ENCODE measurements at regions not wholly inside any gene's neighbourhood (a gene's known extent, or its start where the extent isn't known, plus 50 kb on each side); places are given as distances from the start of the nearest gene placed in this dataset.

GRCh38 chr2:142682528-142682927 lies 194.9 kb upstream of the KYNU start:
- no peaks in the 10 kb centered on the region for H3K4me1 Mint-ChIP-seq (ENCODE audit: low read depth)
- H3K27me3 Mint-ChIP-seq: no peaks in the 10 kb centered on the region
- no peak overlapping the region for H3K27ac Mint-ChIP-seq
- H3K9me3 Mint-ChIP-seq: no peaks in the 10 kb centered on the region
- intact Hi-C loops (cut with micrococcal nuclease): loop anchor here (2.0 kb wide), 1 partner anchor 306 kb away; no protein-coding TSS in a partner anchor
- H3K36me3 Mint-ChIP-seq (ENCODE audit: low read depth): no peaks in the 10 kb centered on the region
- H3K4me3 Mint-ChIP-seq: no peak overlapping the region

GRCh38 chr2:142681952-142682351 lies 195.5 kb upstream of the KYNU start:
- Mint-ChIP-seq H3K27me3 (no peaks in the 10 kb centered on the region), H3K4me3 (no peak overlapping the region), H3K4me1 (ENCODE audit: low read depth) (no peaks in the 10 kb centered on the region), H3K36me3 (ENCODE audit: low read depth) (no peaks in the 10 kb centered on the region), H3K9me3 (no peaks in the 10 kb centered on the region), H3K27ac (no peak overlapping the region)
- intact Hi-C loops (cut with micrococcal nuclease): loop anchor here (2.0 kb wide), 1 partner anchor 307 kb away; no protein-coding TSS in a partner anchor

GRCh38 chr2:142678164-142678563 lies 199.3 kb upstream of the KYNU start:
- no peaks in the 10 kb centered on the region for H3K4me1 Mint-ChIP-seq (ENCODE audit: low read depth)
- no peak overlapping the region for H3K27ac Mint-ChIP-seq
- no peaks in the 10 kb centered on the region for H3K9me3 Mint-ChIP-seq
- H3K4me3 Mint-ChIP-seq: no peak overlapping the region
- H3K36me3 Mint-ChIP-seq (ENCODE audit: low read depth): no peaks in the 10 kb centered on the region
- no peaks in the 10 kb centered on the region for H3K27me3 Mint-ChIP-seq
- intact Hi-C loops (cut with micrococcal nuclease): no loop called here

GRCh38 chr2:142675398-142675797 lies 202.1 kb upstream of the KYNU start:
- no peak overlapping the region for H3K4me3 Mint-ChIP-seq
- H3K36me3 Mint-ChIP-seq (ENCODE audit: low read depth): no peaks in the 10 kb centered on the region
- H3K27me3 Mint-ChIP-seq: no peaks in the 10 kb centered on the region
- no peaks in the 10 kb centered on the region for H3K4me1 Mint-ChIP-seq (ENCODE audit: low read depth)
- no peaks in the 10 kb centered on the region for H3K9me3 Mint-ChIP-seq
- intact Hi-C loops (cut with micrococcal nuclease): no loop called here
- H3K27ac Mint-ChIP-seq: no peak overlapping the region

- intact Hi-C loops (cut with micrococcal nuclease): no loop called here
- Mint-ChIP-seq H3K4me3 (no peak overlapping the region), H3K4me1 (ENCODE audit: low read depth) (no peaks in the 10 kb centered on the region), H3K27ac (no peak overlapping the region), H3K36me3 (ENCODE audit: low read depth) (no peaks in the 10 kb centered on the region), H3K9me3 (no peaks in the 10 kb centered on the region), H3K27me3 (no peaks in the 10 kb centered on the region)
Measured at GRCh38 chr2:142673836-142674235, 203.6 kb upstream of the KYNU start.

GRCh38 chr2:142672698-142673097 lies 204.8 kb upstream of the KYNU start:
- no peaks in the 10 kb centered on the region for H3K36me3 Mint-ChIP-seq (ENCODE audit: low read depth)
- no peaks in the 10 kb centered on the region for H3K4me1 Mint-ChIP-seq (ENCODE audit: low read depth)
- intact Hi-C loops (cut with micrococcal nuclease): no loop called here
- H3K9me3 Mint-ChIP-seq: no peaks in the 10 kb centered on the region
- no peaks in the 10 kb centered on the region for H3K27me3 Mint-ChIP-seq
- no peak overlapping the region for H3K27ac Mint-ChIP-seq
- no peak overlapping the region for H3K4me3 Mint-ChIP-seq

GRCh38 chr2:142670362-142670761 lies 207.1 kb upstream of the KYNU start:
- Mint-ChIP-seq H3K27me3 (no peaks in the 10 kb centered on the region), H3K9me3 (no peaks in the 10 kb centered on the region), H3K4me3 (no peak overlapping the region), H3K27ac (no peak overlapping the region), H3K36me3 (ENCODE audit: low read depth) (no peaks in the 10 kb centered on the region), H3K4me1 (ENCODE audit: low read depth) (no peaks in the 10 kb centered on the region)
- intact Hi-C loops (cut with micrococcal nuclease): no loop called here

- H3K36me3 Mint-ChIP-seq (ENCODE audit: low read depth): no peaks in the 10 kb centered on the region
Measured at GRCh38 chr2:142668420-142668819, 209.0 kb upstream of the KYNU start.

GRCh38 chr2:142665241-142665640 lies 212.2 kb upstream of the KYNU start:
- H3K27ac Mint-ChIP-seq: no peak overlapping the region
- intact Hi-C loops (cut with micrococcal nuclease): no loop called here
- H3K4me1 Mint-ChIP-seq (ENCODE audit: low read depth): no peaks in the 10 kb centered on the region
- H3K9me3 Mint-ChIP-seq: no peaks in the 10 kb centered on the region
- H3K36me3 Mint-ChIP-seq (ENCODE audit: low read depth): no peaks in the 10 kb centered on the region
- no peak overlapping the region for H3K4me3 Mint-ChIP-seq
- H3K27me3 Mint-ChIP-seq: no peaks in the 10 kb centered on the region

More at GRCh38 chr2:142668420-142668819, 209.0 kb upstream of the KYNU start:
- Mint-ChIP-seq H3K9me3 (no peaks in the 10 kb centered on the region), H3K4me3 (no peak overlapping the region), H3K27me3 (no peaks in the 10 kb centered on the region), H3K4me1 (ENCODE audit: low read depth) (no peaks in the 10 kb centered on the region), H3K27ac (no peak overlapping the region)
- intact Hi-C loops (cut with micrococcal nuclease): no loop called here

- H3K27ac Mint-ChIP-seq: no peak overlapping the region
- intact Hi-C loops (cut with micrococcal nuclease): no loop called here
- no peaks in the 10 kb centered on the region for H3K4me1 Mint-ChIP-seq (ENCODE audit: low read depth)
- H3K36me3 Mint-ChIP-seq (ENCODE audit: low read depth): no peaks in the 10 kb centered on the region
- H3K9me3 Mint-ChIP-seq: no peaks in the 10 kb centered on the region
- H3K4me3 Mint-ChIP-seq: no peak overlapping the region
- H3K27me3 Mint-ChIP-seq: no peaks in the 10 kb centered on the region
Measured at GRCh38 chr2:142650601-142651000, 226.9 kb upstream of the KYNU start.

- H3K27ac Mint-ChIP-seq: no peak overlapping the region
- no peak overlapping the region for H3K4me3 Mint-ChIP-seq
- no peaks in the 10 kb centered on the region for H3K9me3 Mint-ChIP-seq
- H3K36me3 Mint-ChIP-seq (ENCODE audit: low read depth): no peaks in the 10 kb centered on the region
- intact Hi-C loops (cut with micrococcal nuclease): no loop called here
- H3K27me3 Mint-ChIP-seq: no peaks in the 10 kb centered on the region
- H3K4me1 Mint-ChIP-seq (ENCODE audit: low read depth): no peaks in the 10 kb centered on the region
Measured at GRCh38 chr2:142649581-142649980, 227.9 kb upstream of the KYNU start.

GRCh38 chr2:142642650-142643049 lies 234.8 kb upstream of the KYNU start:
- no peaks in the 10 kb centered on the region for H3K4me1 Mint-ChIP-seq (ENCODE audit: low read depth)
- no peak overlapping the region for H3K4me3 Mint-ChIP-seq
- H3K9me3 Mint-ChIP-seq: no peaks in the 10 kb centered on the region
- H3K27ac Mint-ChIP-seq: no peak overlapping the region
- no peaks in the 10 kb centered on the region for H3K36me3 Mint-ChIP-seq (ENCODE audit: low read depth)
- H3K27me3 Mint-ChIP-seq: no peaks in the 10 kb centered on the region
- intact Hi-C loops (cut with micrococcal nuclease): no loop called here

GRCh38 chr2:142629193-142629592 lies 248.3 kb upstream of the KYNU start:
- Mint-ChIP-seq H3K4me1 (ENCODE audit: low read depth) (no peaks in the 10 kb centered on the region), H3K9me3 (peaks cover 7% of the 10 kb centered on the region), H3K4me3 (no peak overlapping the region), H3K36me3 (ENCODE audit: low read depth) (no peaks in the 10 kb centered on the region), H3K27me3 (no peaks in the 10 kb centered on the region), H3K27ac (no peak overlapping the region)
- intact Hi-C loops (cut with micrococcal nuclease): no loop called here

GRCh38 chr2:142621287-142621686 lies 256.2 kb upstream of the KYNU start:
- Mint-ChIP-seq H3K36me3 (ENCODE audit: low read depth) (no peaks in the 10 kb centered on the region), H3K4me1 (ENCODE audit: low read depth) (no peaks in the 10 kb centered on the region), H3K4me3 (no peak overlapping the region), H3K9me3 (no peaks in the 10 kb centered on the region), H3K27ac (no peak overlapping the region), H3K27me3 (peaks cover 1% of the 10 kb centered on the region)
- intact Hi-C loops (cut with micrococcal nuclease): no loop called here

- no peak overlapping the region for H3K4me3 Mint-ChIP-seq
- intact Hi-C loops (cut with micrococcal nuclease): no loop called here
- no peaks in the 10 kb centered on the region for H3K9me3 Mint-ChIP-seq
- no peaks in the 10 kb centered on the region for H3K4me1 Mint-ChIP-seq (ENCODE audit: low read depth)
- no peak overlapping the region for H3K27ac Mint-ChIP-seq
- peaks cover 1% of the 10 kb centered on the region for H3K27me3 Mint-ChIP-seq
- no peaks in the 10 kb centered on the region for H3K36me3 Mint-ChIP-seq (ENCODE audit: low read depth)
Measured at GRCh38 chr2:142617461-142617860, 260.0 kb upstream of the KYNU start.
